Activated naive CD4-positive, alpha-beta T cell treated with anti-CD3 and anti-CD28 coated beads, Interleukin-2, amount 10 ng/mL, durations not matched to agents 7 days and 5 days (primary cell): ENCODE measurements at regions not wholly inside any gene's neighbourhood (a gene's known extent, or its start where the extent isn't known, plus 50 kb on each side); places are given as distances from the start of the nearest gene placed in this dataset.
A peak's percentile ranks its signal among the peaks of the same experiment; 100 is the strongest.

Experiments used
- CTCF ChIA-PET: fragments of 350-600 bp; sonication (Branson Sonifier 250); formaldehyde crosslinking; loops from one replicate; lab custom pipeline; 2021; ENCODE audit warnings: antibody characterized with exemption; lab: Charles Lee
- DNase-seq: peaks from one replicate; pipeline ENCODE4 v3.0.0-alpha.2; 2020
- H3K27ac Mint-ChIP-seq: one replicate; pipeline ENCODE4 v1.8.0; 2021; ENCODE audit warnings: mild to moderate bottlenecking, moderate library complexity, mixed read lengths
- H3K27me3 Mint-ChIP-seq: one replicate; pipeline ENCODE4 v1.8.0; 2021; ENCODE audit warnings: mild to moderate bottlenecking, mixed read lengths
- H3K36me3 Mint-ChIP-seq: one replicate; pipeline ENCODE4 v1.8.0; 2021; ENCODE audit warnings: mixed read lengths
- H3K4me1 Mint-ChIP-seq: one replicate; pipeline ENCODE4 v1.8.0; 2021; ENCODE audit warnings: mixed read lengths
- H3K4me3 Mint-ChIP-seq: one replicate; pipeline ENCODE4 v1.8.0; 2021; ENCODE audit warnings: mild to moderate bottlenecking, moderate library complexity, mixed read lengths
- H3K9me3 Mint-ChIP-seq: one replicate; pipeline ENCODE4 v1.8.0; 2021; ENCODE audit warnings: mixed read lengths

DNA sequence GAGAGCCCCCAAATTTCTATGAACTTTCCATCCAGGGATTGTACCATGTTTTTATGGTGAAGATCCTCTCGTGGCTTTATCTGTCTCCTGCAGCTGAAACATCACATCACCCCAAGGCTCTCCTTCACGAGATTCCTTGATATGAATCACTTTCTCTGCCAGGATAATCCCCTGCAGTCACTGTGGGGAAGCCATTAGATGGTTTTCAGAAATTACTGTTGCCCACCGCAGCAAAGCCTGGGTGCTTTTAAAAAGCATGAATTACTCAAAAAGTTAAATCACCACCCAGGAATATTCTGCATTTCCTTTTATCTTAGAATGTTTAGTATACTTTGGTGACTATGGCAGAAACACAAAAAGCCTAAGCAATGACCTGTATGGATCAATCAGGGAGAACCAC is 428.4 kb upstream of the SLC14A2 start:
- CTCF ChIA-PET, result no interaction called here
- Mint-ChIP-seq H3K27ac (no peak overlapping the region), H3K27me3 (peaks cover 4% of the 10 kb centered on the region), H3K9me3 (no peaks in the 10 kb centered on the region), H3K4me3 (no peak overlapping the region), H3K4me1 (no peaks in the 10 kb centered on the region), H3K36me3 (no peaks in the 10 kb centered on the region)
- DNase-seq, result no peak

DNA sequence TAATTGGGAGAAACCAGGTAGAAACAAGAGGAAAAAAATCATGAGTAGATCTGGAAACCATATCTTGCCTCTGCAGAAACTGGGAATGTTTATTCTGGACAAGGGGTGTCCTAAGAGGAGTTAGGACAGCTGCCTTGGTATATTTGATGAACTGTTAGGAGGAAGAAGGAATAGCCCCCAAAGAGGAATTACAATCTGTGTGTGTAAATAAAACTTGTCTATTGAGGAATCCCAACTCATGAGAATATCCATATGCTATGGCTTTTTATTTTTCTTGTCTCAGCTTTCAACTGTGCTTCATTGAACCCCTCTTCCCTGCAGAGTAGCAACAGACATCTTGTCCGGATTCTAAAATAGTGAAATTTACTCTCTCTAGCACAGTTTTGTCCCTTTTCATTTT is 423.5 kb upstream of the SLC14A2 start:
- H3K27ac Mint-ChIP-seq, result no peak overlapping the region
- CTCF ChIA-PET, result no interaction called here

DNA sequence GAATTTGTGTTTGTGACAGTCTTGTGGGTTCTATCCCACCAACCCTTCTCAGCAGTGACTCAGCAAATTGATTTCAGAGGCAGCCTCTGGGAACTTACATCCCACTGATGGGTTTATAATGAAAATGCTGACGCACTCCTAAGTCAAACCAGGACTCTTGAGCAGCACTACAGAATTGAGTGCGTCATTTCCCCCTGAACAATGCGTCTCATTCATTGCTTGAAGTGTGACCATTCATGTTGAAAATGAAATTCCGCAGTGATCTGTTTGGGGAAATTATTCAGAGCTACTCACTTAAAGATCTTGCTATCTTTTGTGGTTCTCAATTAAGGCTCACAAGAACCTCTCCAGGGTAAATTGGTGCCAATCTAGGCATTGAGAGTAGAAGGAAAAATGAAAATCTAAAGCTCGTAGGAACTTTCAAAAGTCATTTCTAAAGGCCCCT is 417.7 kb upstream of the SLC14A2 start:
- Mint-ChIP-seq H3K27me3 (no peaks in the 10 kb centered on the region), H3K36me3 (no peaks in the 10 kb centered on the region), H3K27ac (no peak overlapping the region), H3K4me1 (no peaks in the 10 kb centered on the region), H3K4me3 (no peak overlapping the region), H3K9me3 (no peaks in the 10 kb centered on the region)
- CTCF ChIA-PET, result no interaction called here
- DNase-seq, result no peak

More for the DNA sequence above, 423.5 kb upstream of the SLC14A2 start:
- Mint-ChIP-seq H3K4me3 (no peak overlapping the region), H3K4me1 (no peaks in the 10 kb centered on the region), H3K9me3 (no peaks in the 10 kb centered on the region), H3K27me3 (no peaks in the 10 kb centered on the region), H3K36me3 (no peaks in the 10 kb centered on the region)
- DNase-seq, result no peak

DNA sequence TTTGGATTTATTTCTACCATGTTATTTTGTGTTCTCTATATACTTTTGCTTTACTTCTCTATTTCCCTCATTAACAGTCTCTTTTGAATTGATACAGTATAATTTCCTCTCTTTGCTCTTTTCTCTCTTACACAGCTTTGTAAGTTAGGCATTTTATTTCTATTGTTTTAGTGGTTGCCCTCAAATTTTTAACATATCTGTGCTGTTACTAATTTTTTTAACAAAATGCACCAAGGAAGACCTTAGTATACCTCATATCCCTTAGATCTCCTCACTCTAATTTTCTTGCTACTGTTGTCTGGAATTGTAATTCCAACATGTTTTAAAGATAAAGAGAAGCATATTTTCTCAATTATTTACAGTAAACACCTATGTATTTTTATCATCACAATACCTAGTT is 416.8 kb upstream of the SLC14A2 start:
- H3K9me3 Mint-ChIP-seq, result no peaks in the 10 kb centered on the region
- no peak overlapping the region for H3K27ac Mint-ChIP-seq
- CTCF ChIA-PET, result no interaction called here
- no peaks in the 10 kb centered on the region for H3K4me1 Mint-ChIP-seq
- H3K27me3 Mint-ChIP-seq, result no peaks in the 10 kb centered on the region
- no peak overlapping the region for H3K4me3 Mint-ChIP-seq
- no peaks in the 10 kb centered on the region for H3K36me3 Mint-ChIP-seq
- no peak for DNase-seq

DNA sequence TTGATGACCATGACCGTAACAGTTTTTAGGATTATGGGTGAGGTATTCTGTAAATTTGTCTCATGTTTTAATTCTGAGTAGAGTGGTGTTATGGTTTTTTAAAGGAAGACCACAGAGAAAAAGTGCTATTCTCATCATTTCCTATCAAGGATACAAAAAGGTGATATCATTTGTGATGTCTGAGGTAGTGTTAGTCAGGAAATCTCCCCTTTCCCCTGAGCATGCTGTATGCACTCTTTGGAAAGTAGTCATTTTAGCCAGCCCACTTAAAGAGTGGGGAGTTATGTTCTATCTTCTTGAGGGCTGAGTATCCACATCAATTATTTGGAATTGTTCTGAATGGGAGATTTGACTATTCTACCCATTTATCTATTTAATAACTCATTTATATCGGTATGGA is 414.2 kb upstream of the SLC14A2 start:
- no peaks in the 10 kb centered on the region for H3K36me3 Mint-ChIP-seq
- no peaks in the 10 kb centered on the region for H3K4me1 Mint-ChIP-seq
- H3K4me3 Mint-ChIP-seq, result no peak overlapping the region
- no peaks in the 10 kb centered on the region for H3K27me3 Mint-ChIP-seq
- no peak overlapping the region for H3K27ac Mint-ChIP-seq
- CTCF ChIA-PET, result no interaction called here
- DNase-seq, result no peak
- H3K9me3 Mint-ChIP-seq, result no peaks in the 10 kb centered on the region

DNA sequence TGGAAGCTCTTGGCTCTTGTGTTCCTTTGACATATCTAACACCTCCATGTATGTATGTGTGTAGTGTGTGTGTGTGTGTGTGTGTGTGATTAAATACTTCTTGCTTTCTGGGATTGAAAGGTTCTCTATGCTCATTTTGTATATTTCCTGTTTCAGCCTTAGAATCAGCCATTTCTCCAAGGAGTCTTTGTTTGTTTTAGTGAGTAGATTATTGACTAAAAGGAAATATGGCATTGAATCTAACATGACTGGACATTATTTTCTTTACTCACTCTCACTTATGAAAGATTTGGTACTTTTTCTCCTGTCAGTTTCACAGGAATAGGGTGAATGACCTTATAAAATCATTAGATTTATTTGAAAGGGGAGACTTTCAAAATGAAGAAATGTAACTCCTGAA is 413.8 kb upstream of the SLC14A2 start:
- H3K9me3 Mint-ChIP-seq, result no peaks in the 10 kb centered on the region
- no peak overlapping the region for H3K4me3 Mint-ChIP-seq
- H3K27ac Mint-ChIP-seq, result no peak overlapping the region
- no peaks in the 10 kb centered on the region for H3K4me1 Mint-ChIP-seq
- no peaks in the 10 kb centered on the region for H3K27me3 Mint-ChIP-seq
- CTCF ChIA-PET, result no interaction called here
- DNase-seq, result no peak
- H3K36me3 Mint-ChIP-seq, result no peaks in the 10 kb centered on the region

DNA sequence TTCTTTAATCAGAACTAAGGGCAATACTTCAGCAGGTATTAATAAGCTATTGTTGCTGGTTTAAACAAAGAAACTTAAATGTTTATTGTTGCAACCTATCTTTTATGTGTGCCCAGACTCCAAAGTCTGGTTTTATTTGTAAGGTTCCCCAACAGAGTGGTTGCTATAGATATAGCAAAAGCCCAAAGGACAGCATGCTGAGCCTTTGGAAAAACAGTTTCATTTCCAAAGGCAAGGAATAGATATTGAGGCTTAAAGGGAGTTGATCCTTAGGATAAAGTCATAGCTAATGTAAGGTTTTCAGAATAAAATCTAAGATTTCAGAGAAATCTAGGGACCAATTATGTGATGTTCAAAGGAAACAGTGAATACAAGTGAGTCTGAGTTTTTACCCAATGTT is 413.2 kb upstream of the SLC14A2 start:
- DNase-seq, result no peak
- H3K27ac Mint-ChIP-seq, result no peak overlapping the region
- no peaks in the 10 kb centered on the region for H3K36me3 Mint-ChIP-seq
- CTCF ChIA-PET, result no interaction called here
- no peaks in the 10 kb centered on the region for H3K4me1 Mint-ChIP-seq
- no peaks in the 10 kb centered on the region for H3K9me3 Mint-ChIP-seq
- no peaks in the 10 kb centered on the region for H3K27me3 Mint-ChIP-seq
- no peak overlapping the region for H3K4me3 Mint-ChIP-seq

DNA sequence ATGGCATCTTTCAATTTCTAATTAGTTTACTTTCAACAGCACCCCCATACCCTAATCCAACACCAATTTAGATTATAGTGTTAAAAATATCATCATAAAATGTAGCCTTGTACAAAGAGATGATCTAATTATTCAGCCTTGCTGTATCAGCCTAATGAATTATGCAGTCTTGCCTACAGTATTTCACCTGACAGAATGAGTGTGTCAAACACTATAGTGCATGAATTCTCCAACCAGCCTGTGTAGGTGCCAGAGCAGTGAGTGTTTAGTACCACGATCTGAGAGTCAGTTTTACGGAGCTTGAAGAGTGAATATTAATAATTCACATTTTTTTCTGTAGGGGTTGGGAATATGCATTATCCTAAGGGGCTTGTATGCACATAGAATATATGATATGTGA is 411.6 kb upstream of the SLC14A2 start:
- Mint-ChIP-seq H3K4me3 (no peak overlapping the region), H3K27me3 (no peaks in the 10 kb centered on the region), H3K36me3 (no peaks in the 10 kb centered on the region), H3K9me3 (no peaks in the 10 kb centered on the region), H3K4me1 (no peaks in the 10 kb centered on the region), H3K27ac (no peak overlapping the region)
- DNase-seq, result no peak
- CTCF ChIA-PET, result interaction anchor here (1.4 kb wide), 1 partner anchor 9 kb away, joined by 3 read pairs; no protein-coding TSS in a partner anchor

DNA sequence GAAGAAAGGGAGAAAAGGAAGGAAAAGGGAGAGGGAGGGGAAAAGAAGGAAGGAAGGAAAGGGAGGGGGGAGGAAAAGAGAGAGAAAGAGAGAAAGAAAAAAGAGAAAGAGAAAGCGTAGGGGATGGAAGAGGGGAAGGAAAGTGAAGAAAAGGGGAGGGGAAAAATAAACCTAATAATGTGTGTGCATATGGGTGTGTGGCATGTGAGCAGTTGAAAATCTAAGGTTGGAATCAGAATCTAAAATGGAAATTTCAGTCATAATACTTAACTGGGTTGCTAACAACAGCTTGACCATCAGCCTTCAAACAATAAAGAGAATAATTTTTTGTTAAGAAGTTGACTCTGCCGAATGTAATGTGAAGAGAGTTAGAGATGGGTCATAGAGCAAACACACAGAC is 407.9 kb upstream of the SLC14A2 start:
- no peak overlapping the region for H3K4me3 Mint-ChIP-seq
- H3K36me3 Mint-ChIP-seq, result no peaks in the 10 kb centered on the region
- H3K27ac Mint-ChIP-seq, result no peak overlapping the region
- H3K9me3 Mint-ChIP-seq, result no peaks in the 10 kb centered on the region
- peaks cover 4% of the 10 kb centered on the region for H3K27me3 Mint-ChIP-seq
- H3K4me1 Mint-ChIP-seq, result no peaks in the 10 kb centered on the region
- no peak for DNase-seq
- CTCF ChIA-PET, result no interaction called here

DNA sequence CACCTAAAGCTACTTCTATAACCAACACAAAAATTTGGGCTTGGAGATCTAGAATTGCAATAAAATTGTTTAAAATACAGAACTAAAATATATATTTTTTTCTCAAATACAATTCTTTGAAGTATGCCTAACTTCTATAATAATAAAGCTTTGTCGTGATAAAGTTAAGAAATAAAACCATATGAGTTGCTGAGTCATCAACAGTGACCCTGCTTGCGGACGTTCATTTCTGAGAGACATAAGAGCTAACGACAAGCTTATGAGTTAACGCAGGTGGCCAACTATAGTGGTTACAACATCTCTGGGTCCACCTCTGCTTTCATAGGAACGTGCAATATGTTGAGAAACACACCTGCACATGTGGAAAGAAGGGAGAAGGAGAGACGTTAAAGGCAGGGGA is 407.1 kb upstream of the SLC14A2 start:
- no peaks in the 10 kb centered on the region for H3K9me3 Mint-ChIP-seq
- H3K36me3 Mint-ChIP-seq, result no peaks in the 10 kb centered on the region
- no peak overlapping the region for H3K4me3 Mint-ChIP-seq
- peaks cover 4% of the 10 kb centered on the region for H3K27me3 Mint-ChIP-seq
- no peak overlapping the region for H3K27ac Mint-ChIP-seq
- CTCF ChIA-PET, result no interaction called here
- no peaks in the 10 kb centered on the region for H3K4me1 Mint-ChIP-seq
- no peak for DNase-seq

DNA sequence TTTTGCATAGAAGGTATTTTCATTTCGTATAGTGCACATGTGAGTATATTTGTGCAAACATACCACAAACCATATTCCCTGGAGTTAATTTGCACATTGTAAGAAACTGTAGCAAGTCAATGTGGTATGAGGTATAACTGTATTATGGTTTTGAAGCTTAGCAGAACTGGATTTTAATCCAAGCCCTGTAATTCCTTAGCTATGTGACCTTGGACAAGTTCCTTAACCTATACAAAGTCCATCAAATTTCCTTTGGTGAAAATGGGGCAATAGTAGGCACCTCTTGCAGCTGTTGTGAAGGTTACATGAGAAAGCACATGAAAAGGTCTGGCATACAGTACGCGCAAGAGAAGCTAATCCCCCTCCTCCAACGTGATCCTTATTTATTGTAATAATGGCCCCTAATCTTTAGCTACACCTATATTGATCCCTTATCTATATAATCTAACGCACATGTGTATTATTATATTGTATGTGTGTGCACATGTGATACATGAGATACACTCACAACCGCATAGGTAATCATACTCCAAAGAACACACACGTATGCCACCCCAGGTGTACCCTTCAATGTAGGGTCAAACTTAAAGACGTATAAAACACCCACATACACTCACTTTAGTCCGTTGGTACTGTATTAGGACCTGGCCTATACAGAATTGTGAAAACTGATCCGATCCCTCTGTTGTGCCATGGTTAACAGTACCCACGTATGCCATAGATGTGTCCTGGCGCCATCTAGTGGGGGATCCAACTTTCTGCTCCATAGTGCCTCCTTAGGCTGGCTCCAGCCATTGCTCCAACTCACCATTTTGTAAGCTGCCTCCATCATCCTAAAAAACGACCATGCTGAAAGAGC is 402.9 kb upstream of the SLC14A2 start:
- Mint-ChIP-seq H3K36me3 (no peaks in the 10 kb centered on the region), H3K4me1 (no peaks in the 10 kb centered on the region), H3K27me3 (peaks cover 4% of the 10 kb centered on the region), H3K27ac (no peak overlapping the region), H3K4me3 (no peak overlapping the region), H3K9me3 (no peaks in the 10 kb centered on the region)
- CTCF ChIA-PET, result interaction anchor here (0.6 to 2.0 kb wide), 15 partner anchors 9 to 1590 kb away, joined by 3 to 10 read pairs (median 3); no protein-coding TSS in a partner anchor
- DNase-seq, result peak; percentile 81

DNA sequence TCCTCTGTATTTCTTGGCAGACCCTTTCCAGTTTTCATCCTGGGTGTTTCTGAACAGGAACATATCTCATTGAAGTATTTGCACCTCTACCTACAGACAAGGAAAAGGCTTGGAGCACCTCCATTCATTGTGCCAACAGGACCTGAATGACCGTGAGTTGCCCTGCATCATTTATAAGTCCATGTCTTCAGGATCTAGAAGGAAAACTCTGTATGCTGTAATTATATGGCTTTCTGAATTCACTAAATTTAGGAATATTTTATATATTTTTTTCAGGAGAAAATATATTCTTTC is 402.3 kb upstream of the SLC14A2 start:
- Mint-ChIP-seq H3K27ac (no peak overlapping the region), H3K4me3 (no peak overlapping the region), H3K9me3 (no peaks in the 10 kb centered on the region), H3K27me3 (peaks cover 4% of the 10 kb centered on the region), H3K4me1 (no peaks in the 10 kb centered on the region), H3K36me3 (no peaks in the 10 kb centered on the region)
- CTCF ChIA-PET, result interaction anchor here (0.6 to 2.0 kb wide), 14 partner anchors 9 to 1591 kb away, joined by 3 to 10 read pairs (median 3); no protein-coding TSS in a partner anchor
- no peak for DNase-seq

DNA sequence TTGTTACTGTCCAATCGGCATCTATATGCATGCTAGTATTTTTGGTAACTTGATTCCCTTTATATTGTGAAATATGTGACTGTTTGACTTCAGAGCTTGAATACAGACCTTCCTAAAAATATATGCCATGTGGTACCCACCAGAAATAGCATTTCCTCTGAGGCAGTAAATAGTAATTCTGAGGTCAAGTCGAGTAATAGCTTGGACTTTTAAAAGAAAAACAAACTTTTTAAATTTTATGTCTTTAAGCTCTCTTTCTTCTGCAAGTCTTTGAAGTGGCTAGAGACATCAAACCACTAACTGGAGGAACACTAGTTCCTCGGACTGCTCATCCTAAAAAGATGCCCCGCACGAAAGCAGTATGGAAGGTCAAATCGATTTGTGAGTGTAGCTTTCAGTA is 396.8 kb upstream of the SLC14A2 start:
- Mint-ChIP-seq H3K9me3 (no peaks in the 10 kb centered on the region), H3K27ac (no peak overlapping the region), H3K27me3 (no peaks in the 10 kb centered on the region), H3K4me1 (no peaks in the 10 kb centered on the region), H3K36me3 (no peaks in the 10 kb centered on the region), H3K4me3 (no peak overlapping the region)
- CTCF ChIA-PET, result no interaction called here
- no peak for DNase-seq

DNA sequence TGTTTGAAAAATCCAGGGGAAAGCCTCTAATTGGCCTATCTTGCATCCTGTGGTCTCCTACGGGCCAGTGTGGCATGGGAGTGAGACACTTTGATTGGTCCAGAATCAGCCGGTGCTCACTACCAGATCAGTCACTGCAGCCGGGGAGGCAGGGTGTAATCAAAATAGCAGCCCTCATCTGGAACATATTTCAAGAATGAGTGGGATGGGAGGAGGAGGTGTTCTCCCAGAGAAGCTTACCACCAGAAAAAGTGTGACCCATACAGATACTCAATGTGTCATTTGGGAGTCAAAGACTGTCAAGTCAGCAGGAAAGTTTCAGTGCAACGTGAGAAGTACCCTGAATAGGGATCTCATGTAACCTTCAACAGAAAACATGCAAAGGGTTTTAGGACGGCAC is 393.9 kb upstream of the SLC14A2 start:
- no peak for DNase-seq
- H3K4me1 Mint-ChIP-seq, result no peaks in the 10 kb centered on the region
- no peaks in the 10 kb centered on the region for H3K36me3 Mint-ChIP-seq
- no peaks in the 10 kb centered on the region for H3K9me3 Mint-ChIP-seq
- no peaks in the 10 kb centered on the region for H3K27me3 Mint-ChIP-seq
- no peak overlapping the region for H3K4me3 Mint-ChIP-seq
- no peak overlapping the region for H3K27ac Mint-ChIP-seq
- CTCF ChIA-PET, result no interaction called here

DNA sequence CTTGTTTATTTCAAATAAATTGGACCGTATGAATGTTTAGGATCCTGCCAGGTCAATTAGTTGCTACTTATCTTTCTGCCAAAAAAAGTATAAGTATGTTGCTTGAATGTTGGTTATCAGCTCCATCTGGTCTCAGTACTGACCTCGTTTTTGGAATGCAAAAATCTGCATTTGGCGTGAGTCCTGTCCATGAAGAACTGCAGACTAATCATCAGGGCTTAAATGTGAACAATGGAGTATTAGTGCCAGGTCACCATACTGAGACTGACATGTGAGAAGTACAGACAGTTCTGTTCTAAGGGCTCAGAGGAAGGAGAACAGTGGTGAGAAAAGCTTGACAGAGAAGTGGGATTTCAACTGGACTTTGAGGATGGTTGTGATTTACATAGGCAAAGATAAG is 393.1 kb upstream of the SLC14A2 start:
- Mint-ChIP-seq H3K9me3 (no peaks in the 10 kb centered on the region), H3K4me3 (no peak overlapping the region), H3K27me3 (no peaks in the 10 kb centered on the region), H3K4me1 (no peaks in the 10 kb centered on the region), H3K36me3 (no peaks in the 10 kb centered on the region), H3K27ac (no peak overlapping the region)
- CTCF ChIA-PET, result no interaction called here
- DNase-seq, result no peak
